Pancreas (tissue), 10 donors: ENCODE measurements at regions not wholly inside any gene's neighbourhood (a gene's known extent, or its start where the extent isn't known, plus 50 kb on each side); places are given as distances from the start of the nearest gene placed in this dataset.

ENCODE experiments used
- ATAC-seq, 4 donors: fragments of 200-7000 bp; cut with Tn5 transposase; one replicate each; pipeline versions ENCODE4 v1.8.0 to v1.9.1; 2020; ENCODE audit warnings: mild to moderate bottlenecking in 4 of 4, moderate library complexity in 4 of 4
- DNase-seq, 6 donors: peaks; one replicate each; pipeline ENCODE4 v3.0.0-alpha.2; 2020
- FAIRE-seq: peaks from 2 replicates; lab custom pipeline; 2012; peaks lifted over from hg19 to GRCh38; lab: Jason Lieb, UNC
- H3K27ac ChIP-seq, 4 donors: fragments of 200-600 bp; sonication (generic); 1 replicate in 3 of 4; 2 replicates in 1 of 4; pipeline versions ENCODE4 v1.5.0 to v1.8.0; 2020
- H3K27me3 ChIP-seq, 4 donors: fragments of 200-600 bp; one replicate each; pipeline ENCODE4 v1.8.0; 2021
- H3K36me3 ChIP-seq, 3 donors: fragments of 200-600 bp; sonication (generic) in 1 of 3; one replicate each; pipeline versions ENCODE4 v1.5.0 to v1.8.0; 2020 to 2021
- H3K4me1 ChIP-seq, 3 donors: fragments of 200-600 bp; one replicate each; pipeline ENCODE4 v1.8.0; 2021
- H3K4me3 ChIP-seq, 4 donors: fragments of 200-600 bp; sonication (generic) in 2 of 4; one replicate each; pipeline versions ENCODE4 v1.5.0 to v1.8.0; 2020 to 2021
- H3K9me3 ChIP-seq, 4 donors: fragments of 200-600 bp; one replicate each; pipeline ENCODE4 v1.8.0; 2021
- CTCF ChIP-seq, 4 donors: fragments of 200-600 bp; sonication (generic) in 3 of 4; IDR thresholded peaks; one replicate each; pipeline versions ENCODE4 v1.5.0 to v1.8.0; 2021; ENCODE audit warnings: antibody characterized with exemption in 4 of 4
- WGBS, 2 donors: extraction: QIAGEN DNeasy Blood & Tissue Kit; methylation state at CpG; one replicate each; pipeline ENCODE4 v1.1.7; 2013; 5-methylcytosine and 5-hydroxymethylcytosine counted together
- intact Hi-C, 3 donors: fragments of 100-400 bp; cut with DNase I; formaldehyde crosslinking; loops; one replicate each; pipeline versions ENCODE4 v1.11.1 to v1.14.2; 2022
- donor health status: healthy with polysubstance abuse.
- donor health status: DM: no; HTN: no; CAD: no; lungs with moderate emphysema.
- donor health status: DM: no; HTN: no; CAD: no.
- donor health status: control.
- donor health status: control.
- donor health status: Bipolar disorder and iron deficiency.
- donor health status: DM: yes; HTN: yes; CAD: no.
- donor health status: DM: no; HTN: no; CAD: no.
- donor health status: DM: no; HTN: no; CAD: no.
- donor health status: DM: yes; HTN: yes; CAD: no.

GRCh38 chr4:26267087-26267486 is 53.7 kb upstream of the RBPJ start:
- ATAC-seq = peak in 3 of 4 donors; percentile 59 to 75 (median 69)
- no peak overlapping the region for H3K27ac ChIP-seq

DNA sequence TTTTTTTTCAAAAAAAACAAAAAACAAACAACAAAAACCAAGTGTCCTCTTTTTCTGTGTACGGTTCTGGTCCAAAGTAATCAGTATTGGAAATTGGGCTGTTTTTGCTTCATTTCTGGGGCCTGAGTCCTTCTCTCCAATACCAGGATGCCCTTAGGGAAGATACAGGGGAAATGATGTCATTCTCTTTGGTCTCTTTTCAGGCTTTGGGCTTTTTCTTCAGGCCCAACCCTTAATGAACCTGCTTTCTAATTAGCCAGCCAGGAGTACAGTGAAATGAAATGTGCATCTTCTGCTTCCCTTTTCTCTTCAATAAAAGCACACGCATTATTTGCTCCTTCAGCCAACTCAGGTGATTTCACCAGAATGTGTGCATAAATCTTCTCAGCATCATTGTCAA is 52.6 kb upstream of the RBPJ start:
- no peaks in the 10 kb centered on the region for H3K36me3 ChIP-seq
- no peaks in the 10 kb centered on the region for H3K9me3 ChIP-seq
- H3K4me3 ChIP-seq = no peak overlapping the region
- intact Hi-C loops = no loop called here
- TF ChIP-seq CTCF (IDR thresholded peaks at IDR 0.05) = no peak
- 91 to 92% methylated on average over 2 of the region's 2 CpGs for WGBS, 2 donors
- no peak overlapping the region for H3K27ac ChIP-seq
- no peak for FAIRE-seq
- H3K4me1 ChIP-seq = no peaks in the 10 kb centered on the region
- no peak for ATAC-seq
- DNase-seq = no peak
- no peaks in the 10 kb centered on the region for H3K27me3 ChIP-seq

More at GRCh38 chr4:26267087-26267486, 53.7 kb upstream of the RBPJ start:
- intact Hi-C loops = no loop called here
- Histone ChIP-seq H3K4me3 (no peak overlapping the region), H3K9me3 (no peaks in the 10 kb centered on the region), H3K4me1 (no peaks in the 10 kb centered on the region), H3K27me3 (no peaks in the 10 kb centered on the region), H3K36me3 (no peaks in the 10 kb centered on the region)
- no peak for TF ChIP-seq CTCF (IDR thresholded peaks at IDR 0.05)
- peak in 4 of 6 donors; percentile 18 to 26 (median 21) for DNase-seq
- FAIRE-seq = peak; percentile 80
- WGBS, 2 donors = 99 to 100% methylated on average over 1 of the region's 1 CpG

DNA sequence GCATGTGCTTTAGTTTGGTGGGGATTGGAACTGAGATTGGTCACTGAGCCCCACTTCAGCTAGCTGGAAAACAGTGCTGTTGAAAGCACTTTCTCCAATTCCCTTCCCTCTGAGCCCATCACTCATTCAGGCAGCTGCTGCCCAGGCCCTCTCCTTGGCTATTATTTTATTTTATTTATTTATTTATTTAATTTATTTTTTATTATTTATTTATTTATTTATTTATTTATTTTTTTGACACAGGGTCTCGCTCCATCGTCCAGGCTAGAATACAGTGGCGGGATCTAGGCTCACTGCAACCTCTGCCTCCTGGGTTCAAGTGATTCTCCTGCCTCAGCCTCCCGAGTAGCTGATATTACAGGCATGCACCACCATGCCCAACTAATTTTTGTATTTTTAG is 51.8 kb upstream of the RBPJ start:
- H3K27ac ChIP-seq = no peak overlapping the region
- DNase-seq = no peak
- no peaks in the 10 kb centered on the region for H3K36me3 ChIP-seq
- no peaks in the 10 kb centered on the region for H3K9me3 ChIP-seq
- no peak for TF ChIP-seq CTCF (IDR thresholded peaks at IDR 0.05)
- H3K27me3 ChIP-seq = no peaks in the 10 kb centered on the region
- H3K4me3 ChIP-seq = no peak overlapping the region
- ATAC-seq = no peak
- FAIRE-seq = no peak
- no peaks in the 10 kb centered on the region for H3K4me1 ChIP-seq
- intact Hi-C loops = no loop called here
- WGBS, 2 donors = 95 to 99% methylated on average over 4 of the region's 4 CpGs
